Endodermal cell (in vitro differentiated cells): ENCODE measurements at regions not wholly inside any gene's neighbourhood (a gene's known extent, or its start where the extent isn't known, plus 50 kb on each side); places are given as distances from the start of the nearest gene placed in this dataset.
"Not testable (repeated sequence)": the region's sequence is repeated elsewhere in the genome, so short reads cannot be mapped to it uniquely, and the experiment has no call there.

Source experiments
- DNase-seq: peaks from one replicate; pipeline ENCODE4 v3.0.0-alpha.2; 2017
- H3K27ac ChIP-seq: 2 replicates; pipeline ENCODE4 v1.5.1; 2013; ENCODE audit warnings: mild to moderate bottlenecking, low read depth, low read length, moderate library complexity
- H3K27me3 ChIP-seq: 2 replicates; pipeline ENCODE4 v1.6.1; 2013; ENCODE audit warnings: mild to moderate bottlenecking, low read length, moderate library complexity; ENCODE audit not compliant: insufficient read depth, control insufficient read depth, poor library complexity, severe bottlenecking
- H3K36me3 ChIP-seq: 2 replicates; pipeline ENCODE4 v1.7.0; 2013; ENCODE audit warnings: mild to moderate bottlenecking, low read length, moderate library complexity; ENCODE audit not compliant: control insufficient read depth, insufficient read depth
- H3K4me1 ChIP-seq: one replicate; pipeline ENCODE4 v1.7.0; 2013; ENCODE audit warnings: low read length; ENCODE audit not compliant: control insufficient read depth, insufficient read depth
- H3K4me3 ChIP-seq: 2 replicates; pipeline ENCODE4 v1.5.1; 2013; ENCODE audit warnings: mild to moderate bottlenecking, low read length, moderate library complexity
- H3K9ac ChIP-seq: 2 replicates; pipeline ENCODE4 v1.6.1; 2013; ENCODE audit warnings: mild to moderate bottlenecking, low read length, moderate library complexity; ENCODE audit not compliant: poor library complexity, severe bottlenecking; ENCODE audit errors: extremely low read depth
- H3K9me3 ChIP-seq: 2 replicates; pipeline ENCODE4 v1.6.1; 2013; ENCODE audit warnings: mild to moderate bottlenecking, low read length, moderate library complexity; ENCODE audit not compliant: control insufficient read depth
- H3K27ac Mint-ChIP-seq: 2 replicates; pipeline ENCODE4 v1.8.0; 2020; ENCODE audit warnings: mixed read lengths
- H3K27me3 Mint-ChIP-seq: 2 replicates; pipeline ENCODE4 v1.8.0; 2021; ENCODE audit warnings: mild to moderate bottlenecking, mixed read lengths; ENCODE audit not compliant: insufficient read depth
- H3K36me3 Mint-ChIP-seq: 2 replicates; pipeline ENCODE4 v1.8.0; 2020; ENCODE audit warnings: low read depth, mixed read lengths
- H3K4me1 Mint-ChIP-seq: 2 replicates; pipeline ENCODE4 v1.8.0; 2020; ENCODE audit warnings: mixed read lengths
- H3K4me3 Mint-ChIP-seq: 2 replicates; pipeline ENCODE4 v1.8.0; 2020; ENCODE audit warnings: mild to moderate bottlenecking, moderate library complexity, mixed read lengths
- H3K9me3 Mint-ChIP-seq: 2 replicates; pipeline ENCODE4 v1.8.0; 2020; ENCODE audit warnings: mild to moderate bottlenecking, mixed read lengths
- CTCF ChIP-seq: fragments of 200-600 bp; sonication (generic); conservative IDR thresholded peaks from 2 replicates; pipeline ENCODE4 v1.5.0; 2021; ENCODE audit warnings: antibody characterized with exemption, mild to moderate bottlenecking
- WGBS, 2 experiments: methylation state at CpG; one replicate each; pipeline versions ENCODE4 v1.1.5 to v1.1.7; 2013; ENCODE audit warnings: missing lambda C conversion rate in 2 of 2, mixed read lengths in 1 of 2; ENCODE audit not compliant: insufficient coverage in 1 of 2, insufficient read length in 1 of 2; 5-methylcytosine and 5-hydroxymethylcytosine counted together

GRCh38 chrX:148290041-148290440 is 210.4 kb upstream of the AFF2 start:
- Histone ChIP-seq H3K9ac (no peak overlapping the region), H3K27ac (no peak overlapping the region), H3K9me3 (no peaks in the 10 kb centered on the region), H3K4me1 (no peaks in the 10 kb centered on the region), H3K4me3 (no peak overlapping the region), H3K36me3 (no peaks in the 10 kb centered on the region), H3K27me3 (no peaks in the 10 kb centered on the region)
- H3K9me3 Mint-ChIP-seq: peaks cover 26% of the 10 kb centered on the region
- TF ChIP-seq CTCF: no peak
- DNase-seq: no peak
- H3K27me3 Mint-ChIP-seq: no peaks in the 10 kb centered on the region
- no peaks in the 10 kb centered on the region for H3K36me3 Mint-ChIP-seq
- no peaks in the 10 kb centered on the region for H3K4me1 Mint-ChIP-seq
- H3K27ac Mint-ChIP-seq: no peak overlapping the region
- 92 to 94% methylated on average over 2 of the region's 2 CpGs for WGBS, 2 experiments
- H3K4me3 Mint-ChIP-seq: no peak overlapping the region

GRCh38 chrX:148290931-148291330 is 209.5 kb upstream of the AFF2 start:
- no peaks in the 10 kb centered on the region for H3K9me3 ChIP-seq
- Mint-ChIP-seq H3K4me1 (no peaks in the 10 kb centered on the region), H3K9me3 (peaks cover 27% of the 10 kb centered on the region), H3K4me3 (no peak overlapping the region), H3K27me3 (no peaks in the 10 kb centered on the region), H3K27ac (no peak overlapping the region), H3K36me3 (no peaks in the 10 kb centered on the region)
- no peaks in the 10 kb centered on the region for H3K27me3 ChIP-seq
- no peaks in the 10 kb centered on the region for H3K4me1 ChIP-seq
- H3K36me3 ChIP-seq: no peaks in the 10 kb centered on the region
- DNase-seq: no peak
- H3K4me3 ChIP-seq: no peak overlapping the region
- no peak overlapping the region for H3K9ac ChIP-seq
- no peak for TF ChIP-seq CTCF
- 67 to 100% methylated on average over 1 of the region's 1 CpG for WGBS, 2 experiments
- no peak overlapping the region for H3K27ac ChIP-seq

- no peak for TF ChIP-seq CTCF
- Histone ChIP-seq H3K9ac (no peak overlapping the region), H3K9me3 (no peaks in the 10 kb centered on the region), H3K27me3 (no peaks in the 10 kb centered on the region), H3K27ac (no peak overlapping the region), H3K36me3 (no peaks in the 10 kb centered on the region), H3K4me3 (no peak overlapping the region), H3K4me1 (no peaks in the 10 kb centered on the region)
- Mint-ChIP-seq H3K4me3 (no peak overlapping the region), H3K36me3 (no peaks in the 10 kb centered on the region), H3K9me3 (peaks cover 69% of the 10 kb centered on the region), H3K4me1 (no peaks in the 10 kb centered on the region), H3K27me3 (no peaks in the 10 kb centered on the region), H3K27ac (no peak overlapping the region)
- no peak for DNase-seq
- WGBS, 2 experiments: 100% methylated on average over 2 of the region's 2 CpGs; no CpG with 5 or more reads in 1 of the 2 experiments
Measured at GRCh38 chrX:148298737-148299136, 201.7 kb upstream of the AFF2 start.

GRCh38 chrX:148305214-148305613 is 195.2 kb upstream of the AFF2 start:
- not testable (repeated sequence) for H3K27me3 ChIP-seq, H3K27me3 Mint-ChIP-seq, H3K4me3 ChIP-seq, H3K9ac ChIP-seq, H3K4me1 ChIP-seq, DNase-seq, H3K27ac Mint-ChIP-seq, H3K4me3 Mint-ChIP-seq, H3K9me3 ChIP-seq, H3K27ac ChIP-seq, H3K36me3 ChIP-seq, H3K4me1 Mint-ChIP-seq, H3K36me3 Mint-ChIP-seq
- peaks cover 74% of the 10 kb centered on the region for H3K9me3 Mint-ChIP-seq
- 91 to 100% methylated on average over 1 to 9 of the region's 9 CpGs for WGBS, 2 experiments
